Cardiac fibroblast (primary cell): ENCODE measurements at regions not wholly inside any gene's neighbourhood (a gene's known extent, or its start where the extent isn't known, plus 50 kb on each side); places are given as distances from the start of the nearest gene placed in this dataset.

Experiments
- DNase-seq, 2 donors: peaks; one replicate each; pipeline versions ENCODE4 v3.0.0 to v3.0.0-alpha.2; 2010; ENCODE audit warnings: low read depth in 2 of 2
- H3K4me3 ChIP-seq, 2 donors: replicated peaks in 1 of 2; 1 replicate in 1 of 2; 2 replicates in 1 of 2; pipeline ENCODE4 v1.5.1; 2011; ENCODE audit warnings: low read depth in 2 of 2, low read length in 2 of 2, mild to moderate bottlenecking in 2 of 2, moderate library complexity in 1 of 2
- TF ChIP-seq, protein P1 (sequence below): IDR thresholded peaks from one replicate; pipeline ENCODE4 v1.5.1; 2011; ENCODE audit warnings: low read depth, mild to moderate bottlenecking, low read length, inconsistent platforms

DNA sequence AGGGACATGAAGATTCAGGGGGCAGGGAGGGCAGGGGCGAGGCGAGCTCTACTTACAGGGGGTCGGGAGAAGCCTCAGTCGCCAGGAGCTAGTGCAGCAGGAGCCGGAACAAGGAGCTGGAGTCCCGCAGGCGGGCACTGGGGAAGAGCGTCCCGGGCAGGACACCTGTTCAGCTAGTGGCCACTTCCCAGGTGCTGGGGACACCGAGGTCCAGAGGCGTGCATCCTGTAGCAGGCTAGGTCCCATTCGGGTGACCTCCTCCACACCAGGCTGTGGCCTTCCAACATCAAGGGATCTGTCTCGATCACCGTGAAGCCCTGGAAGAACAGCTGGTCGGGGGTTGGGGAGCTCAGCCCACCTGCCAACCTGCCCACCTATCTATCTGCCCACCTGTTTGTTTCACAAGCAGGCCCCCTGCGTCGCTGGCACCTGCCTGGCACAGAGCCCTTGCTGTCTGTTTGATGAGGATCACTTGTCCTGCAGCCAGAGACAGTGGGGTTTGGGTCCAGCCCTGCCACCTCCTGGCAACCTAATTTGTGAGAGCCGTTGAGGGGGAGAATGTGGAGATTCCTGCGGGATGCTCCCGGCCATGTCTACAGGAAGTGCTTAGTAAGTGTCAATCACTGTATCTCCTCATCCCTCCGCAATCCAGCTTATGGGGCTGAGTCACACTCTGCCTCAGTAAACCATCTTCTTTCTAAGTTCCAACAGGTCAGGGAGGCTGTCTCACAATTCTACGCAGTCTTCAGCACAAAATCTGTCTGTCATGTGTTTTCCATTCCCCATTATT, 940.9 kb downstream of the BRD1 start:
- DNase-seq, result no peak
- TF ChIP-seq, protein P1, sequence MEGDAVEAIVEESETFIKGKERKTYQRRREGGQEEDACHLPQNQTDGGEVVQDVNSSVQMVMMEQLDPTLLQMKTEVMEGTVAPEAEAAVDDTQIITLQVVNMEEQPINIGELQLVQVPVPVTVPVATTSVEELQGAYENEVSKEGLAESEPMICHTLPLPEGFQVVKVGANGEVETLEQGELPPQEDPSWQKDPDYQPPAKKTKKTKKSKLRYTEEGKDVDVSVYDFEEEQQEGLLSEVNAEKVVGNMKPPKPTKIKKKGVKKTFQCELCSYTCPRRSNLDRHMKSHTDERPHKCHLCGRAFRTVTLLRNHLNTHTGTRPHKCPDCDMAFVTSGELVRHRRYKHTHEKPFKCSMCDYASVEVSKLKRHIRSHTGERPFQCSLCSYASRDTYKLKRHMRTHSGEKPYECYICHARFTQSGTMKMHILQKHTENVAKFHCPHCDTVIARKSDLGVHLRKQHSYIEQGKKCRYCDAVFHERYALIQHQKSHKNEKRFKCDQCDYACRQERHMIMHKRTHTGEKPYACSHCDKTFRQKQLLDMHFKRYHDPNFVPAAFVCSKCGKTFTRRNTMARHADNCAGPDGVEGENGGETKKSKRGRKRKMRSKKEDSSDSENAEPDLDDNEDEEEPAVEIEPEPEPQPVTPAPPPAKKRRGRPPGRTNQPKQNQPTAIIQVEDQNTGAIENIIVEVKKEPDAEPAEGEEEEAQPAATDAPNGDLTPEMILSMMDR, result no peak
- no peak overlapping the region for H3K4me3 ChIP-seq

DNA sequence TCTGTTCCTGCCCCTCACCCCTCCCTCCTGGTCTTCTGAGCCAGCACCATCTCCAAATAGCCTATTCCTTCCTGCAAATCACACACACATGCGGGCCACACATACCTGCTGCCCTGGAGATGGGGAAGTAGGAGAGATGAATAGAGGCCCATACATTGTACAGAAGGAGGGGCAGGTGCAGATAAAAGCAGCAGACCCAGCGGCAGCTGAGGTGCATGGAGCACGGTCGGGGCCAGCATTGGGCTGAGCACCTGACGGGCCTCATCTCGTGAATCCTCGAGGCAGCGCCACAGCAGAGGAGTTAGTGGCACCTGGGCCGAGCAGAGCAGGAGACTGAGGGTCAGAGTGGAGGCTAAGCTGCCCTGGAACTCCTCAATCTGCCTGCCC, 941.8 kb downstream of the BRD1 start:
- TF ChIP-seq, protein P1, result no peak
- DNase-seq, result no peak
- no peak overlapping the region for H3K4me3 ChIP-seq

DNA sequence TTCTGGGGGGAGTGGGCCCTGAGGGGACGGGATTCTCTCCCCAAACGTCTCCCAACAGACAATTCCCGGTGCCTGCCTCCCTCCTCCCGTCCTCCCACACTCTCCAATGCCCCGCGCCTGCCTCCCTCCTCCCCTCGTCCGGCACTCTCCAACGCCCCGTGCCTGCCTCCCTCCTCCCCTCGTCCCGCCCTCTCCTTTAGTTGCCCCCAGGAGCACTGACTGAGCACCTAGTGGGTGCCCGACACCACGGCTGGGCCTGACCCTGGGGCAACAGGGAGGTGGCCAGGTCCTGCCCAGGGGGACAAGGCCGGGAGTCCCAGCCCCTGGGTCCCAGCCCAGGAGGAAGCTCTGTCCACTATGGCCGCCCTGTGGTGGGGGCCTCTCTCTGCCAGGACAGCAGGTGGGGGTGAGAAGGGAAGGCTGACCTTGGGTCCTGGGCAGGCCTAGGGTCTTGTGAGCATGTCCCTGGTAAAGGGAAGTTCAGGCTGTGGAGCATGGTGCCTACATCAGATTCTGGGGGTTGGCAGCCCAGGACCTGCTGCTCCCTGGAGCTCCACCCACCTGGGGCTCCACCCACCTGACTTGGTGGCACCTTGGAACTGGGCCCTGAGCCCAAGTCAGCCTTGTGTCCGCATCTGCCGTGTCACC, 942.3 kb downstream of the BRD1 start:
- no peak for DNase-seq
- H3K4me3 ChIP-seq, result no peak overlapping the region
- TF ChIP-seq, protein P1, result no peak

DNA sequence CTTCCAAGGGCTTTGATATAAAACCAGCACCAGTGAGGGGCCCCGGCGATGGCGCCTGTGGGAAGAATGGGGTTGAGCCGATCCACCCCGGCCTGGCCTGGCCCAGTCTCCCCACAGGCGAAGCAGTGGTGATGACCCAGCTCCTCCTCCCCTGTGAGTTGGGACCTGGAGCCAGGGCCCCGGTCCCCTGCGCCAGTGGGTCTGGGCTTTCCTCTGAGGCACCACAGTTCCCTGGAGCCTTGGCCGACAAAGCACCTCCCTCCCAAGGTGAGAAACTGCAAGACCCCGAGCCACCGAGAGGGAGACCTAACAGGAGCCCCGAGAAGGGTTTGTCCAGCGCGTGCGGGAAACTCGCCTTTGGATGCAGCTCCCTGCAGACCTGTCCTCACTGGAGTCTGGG, 942.9 kb downstream of the BRD1 start:
- TF ChIP-seq, protein P1, result no peak
- DNase-seq, result no peak
- H3K4me3 ChIP-seq, result no peak overlapping the region

DNA sequence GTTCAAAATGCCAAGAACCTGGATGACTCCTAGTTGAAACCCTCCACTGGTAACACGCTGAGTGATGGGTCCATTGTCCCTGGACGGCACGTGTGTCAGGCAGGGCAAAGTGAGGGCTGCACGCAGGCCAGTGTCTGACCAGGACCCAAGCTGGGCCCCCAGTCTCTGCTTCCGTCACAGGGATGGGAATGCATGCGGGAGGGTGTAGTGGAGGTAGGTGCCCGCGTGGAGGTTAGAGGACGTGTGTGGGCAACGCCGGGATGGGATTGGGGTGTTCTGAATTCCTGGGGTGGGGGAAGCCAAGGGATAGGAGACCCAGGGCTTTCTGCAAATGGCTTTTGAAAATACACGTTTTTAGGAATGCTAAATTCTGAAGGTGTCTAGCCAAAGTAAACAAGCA, 943.3 kb downstream of the BRD1 start:
- H3K4me3 ChIP-seq, result no peak overlapping the region
- TF ChIP-seq, protein P1, result no peak
- no peak for DNase-seq

DNA sequence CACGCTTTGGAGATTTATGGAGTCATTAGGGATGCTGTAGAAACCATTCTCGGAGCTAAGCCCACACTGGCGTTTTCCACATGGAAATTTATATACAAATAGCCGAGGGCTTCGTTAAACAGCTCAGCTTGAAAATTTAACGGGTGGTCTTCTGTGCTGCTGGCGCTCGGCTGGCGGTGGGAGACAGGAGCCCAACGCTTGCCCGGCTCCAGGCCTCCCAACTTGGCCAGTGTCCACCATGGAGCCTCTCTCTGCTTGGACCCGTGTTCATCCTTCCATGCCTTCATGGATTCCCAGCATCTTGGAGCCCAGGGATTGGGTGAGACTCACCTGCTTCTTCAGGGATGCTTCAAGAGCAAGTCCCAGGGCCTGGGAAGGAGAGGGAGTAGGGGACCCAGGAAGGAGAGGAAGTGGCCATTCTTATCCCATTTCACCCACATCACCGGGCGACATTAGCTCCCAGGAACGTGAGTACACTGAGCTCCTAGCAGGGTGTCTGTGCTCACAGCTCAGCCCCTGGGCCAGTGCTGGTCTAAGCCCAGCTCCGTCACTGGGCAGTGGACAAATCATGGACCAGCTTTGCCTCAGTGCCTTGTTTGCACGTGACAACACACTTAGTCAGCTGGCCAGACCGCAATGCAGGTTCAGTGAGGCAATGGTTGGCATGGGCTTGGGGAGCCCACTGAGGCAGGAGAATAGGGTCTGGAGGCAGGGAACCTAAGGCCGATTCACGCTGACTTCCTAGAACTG, 944.3 kb downstream of the BRD1 start:
- TF ChIP-seq, protein P1, result no peak

More for the DNA sequence above, 944.3 kb downstream of the BRD1 start:
- H3K4me3 ChIP-seq, result no peak overlapping the region
- DNase-seq, result no peak
